Cardiac fibroblast (primary cell): ENCODE measurements at regions not wholly inside any gene's neighbourhood (a gene's known extent, or its start where the extent isn't known, plus 50 kb on each side); places are given as distances from the start of the nearest gene placed in this dataset.

Experiments used
- DNase-seq, 2 donors: peaks; one replicate each; pipeline versions ENCODE4 v3.0.0 to v3.0.0-alpha.2; 2010; ENCODE audit warnings: low read depth in 2 of 2
- H3K4me3 ChIP-seq, 2 donors: replicated peaks in 1 of 2; 1 replicate in 1 of 2; 2 replicates in 1 of 2; pipeline ENCODE4 v1.5.1; 2011; ENCODE audit warnings: low read depth in 2 of 2, low read length in 2 of 2, mild to moderate bottlenecking in 2 of 2, moderate library complexity in 1 of 2
- CTCF ChIP-seq: IDR thresholded peaks from one replicate; pipeline ENCODE4 v1.5.1; 2011; ENCODE audit warnings: low read depth, mild to moderate bottlenecking, low read length, inconsistent platforms

GRCh38 chr15:35616498-35617271 lies 70.7 kb upstream of the DPH6 start:
- TF ChIP-seq CTCF = no peak
- no peak for DNase-seq
- no peak overlapping the region for H3K4me3 ChIP-seq

DNA sequence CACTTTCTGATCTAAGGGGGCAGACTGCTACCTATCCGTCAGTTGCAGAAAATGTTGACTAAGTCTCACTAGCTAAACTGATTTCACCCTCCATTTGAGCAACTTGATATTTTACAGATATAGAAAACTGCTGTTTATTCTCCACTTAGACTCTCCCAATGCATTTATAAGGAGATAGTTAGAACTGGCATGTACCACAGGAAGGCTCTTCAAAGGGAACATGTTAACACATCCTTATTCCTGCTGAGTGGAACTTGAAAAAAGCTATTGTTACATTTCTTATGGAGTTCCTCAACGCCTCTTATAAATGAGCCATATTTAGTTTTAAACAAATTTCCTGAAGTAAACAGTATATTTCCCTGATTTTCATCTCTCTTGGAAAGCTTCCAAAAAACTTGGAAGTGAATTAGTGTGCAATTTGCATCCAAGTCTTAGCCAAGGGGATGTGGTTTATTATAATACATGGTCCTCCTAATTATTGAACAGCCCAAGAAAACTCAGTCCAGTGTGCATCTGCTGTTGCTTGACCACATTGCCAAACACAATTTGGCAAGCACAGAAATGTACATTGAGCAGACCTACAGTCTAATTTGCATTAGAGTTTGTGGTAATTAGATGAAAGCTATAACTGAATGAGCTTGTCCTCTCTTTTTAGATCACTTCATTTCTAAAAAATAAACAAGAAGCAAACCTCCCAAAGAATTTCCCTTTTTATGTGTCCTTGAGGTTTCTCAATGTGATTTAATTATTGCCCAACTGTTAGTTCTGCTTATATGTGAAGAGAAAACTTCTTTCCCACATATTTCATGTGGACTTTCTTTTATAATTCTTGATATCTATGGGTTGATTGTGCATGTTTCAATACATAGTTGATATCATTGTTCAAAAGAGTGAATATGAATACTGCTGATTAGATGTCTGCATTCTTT lies 72.6 kb upstream of the DPH6 start:
- no peak for TF ChIP-seq CTCF
- peak; percentile 18 to 27 for DNase-seq
- no peak overlapping the region for H3K4me3 ChIP-seq

DNA sequence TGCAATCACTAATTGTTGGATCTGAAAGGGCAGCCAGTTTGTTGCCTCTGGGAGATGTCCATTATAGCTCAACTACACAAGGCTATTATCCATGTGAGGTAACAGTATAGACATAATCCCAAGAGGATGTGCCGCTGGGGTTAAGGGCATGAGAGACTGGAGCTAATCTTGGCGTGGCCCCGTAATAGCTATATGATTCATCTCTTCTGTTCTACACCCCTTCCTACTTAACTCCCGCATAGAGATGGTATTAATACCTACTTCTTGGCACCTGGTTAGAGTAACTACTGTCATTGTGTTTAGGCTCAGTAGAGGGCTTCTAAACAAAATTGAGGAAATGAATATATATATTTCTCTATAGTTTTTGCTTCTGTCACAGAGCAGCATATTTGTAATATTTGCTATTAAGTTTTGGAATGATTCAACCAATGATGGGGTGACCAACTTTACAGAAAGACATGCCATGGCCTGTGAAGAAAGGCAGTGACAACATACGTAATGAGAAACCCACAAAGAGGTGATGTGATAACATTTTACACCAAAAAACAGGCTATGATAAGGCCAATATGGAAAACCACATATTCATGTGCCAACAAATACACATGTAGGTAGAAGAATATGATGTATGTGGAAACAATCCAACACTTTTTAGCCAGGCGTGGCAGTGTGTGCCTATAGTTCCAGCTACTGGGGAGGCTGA lies 76.8 kb upstream of the DPH6 start:
- DNase-seq = peak in 1 of 2 donors; percentile 65
- no peak for TF ChIP-seq CTCF
- H3K4me3 ChIP-seq = no peak overlapping the region

DNA sequence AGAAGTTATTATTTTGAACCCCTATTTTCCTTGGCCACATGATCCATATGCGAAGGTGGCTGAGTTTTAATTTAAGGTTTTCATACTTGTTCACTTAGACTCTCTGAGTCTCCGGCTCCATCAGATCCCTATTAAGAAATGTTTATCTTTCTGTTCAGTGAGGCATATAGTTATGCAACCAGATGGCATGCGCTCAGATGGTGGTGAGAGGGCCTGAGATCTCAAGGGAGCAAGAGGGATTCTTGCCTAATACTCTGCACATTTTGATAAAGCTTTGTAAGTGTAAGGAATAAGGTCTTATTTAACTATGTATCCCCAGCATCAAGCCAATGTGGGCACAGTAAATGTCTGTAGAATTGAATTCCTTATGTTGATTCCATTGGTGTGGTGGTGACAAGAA lies 78.9 kb upstream of the DPH6 start:
- peak; percentile 93 to 94 for DNase-seq
- no peak for TF ChIP-seq CTCF
- H3K4me3 ChIP-seq = no peak overlapping the region

DNA sequence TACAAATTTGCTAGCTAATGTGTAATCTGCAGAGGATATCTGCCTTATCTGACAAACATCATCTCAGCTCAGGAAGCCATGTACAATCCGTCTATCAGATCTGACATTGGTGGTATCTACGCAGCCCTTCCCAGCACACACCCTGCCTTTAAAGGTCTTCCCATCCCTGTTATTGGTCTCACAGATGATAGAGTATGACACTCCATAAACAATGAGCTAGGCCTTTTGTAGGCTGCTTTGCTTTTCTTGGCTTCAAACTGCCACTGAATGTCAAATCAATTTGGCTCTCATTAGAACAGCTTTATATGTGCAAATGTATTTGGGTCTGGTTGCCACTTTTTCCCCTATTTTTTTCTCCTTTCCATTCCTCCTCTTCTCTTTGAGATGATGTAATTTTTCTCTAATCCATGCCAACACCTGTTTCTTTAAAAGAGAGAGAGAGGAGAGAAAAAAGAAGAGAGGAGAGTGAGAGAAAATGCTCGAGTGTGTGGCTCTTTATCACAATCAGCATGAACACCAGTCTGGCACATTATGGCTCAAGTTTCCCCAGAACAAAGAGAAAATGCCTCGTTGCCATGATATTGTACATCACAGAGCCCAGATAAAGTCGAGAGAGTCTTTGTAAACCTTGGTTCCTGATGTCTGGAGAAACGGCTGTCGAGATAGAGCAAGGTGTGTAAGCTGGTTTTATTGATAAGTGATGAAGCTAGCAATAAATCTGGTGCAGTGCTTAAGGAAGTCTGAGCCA lies 80.8 kb upstream of the DPH6 start:
- no peak overlapping the region for H3K4me3 ChIP-seq
- TF ChIP-seq CTCF = no peak
- peak in 1 of 2 donors; percentile 21 for DNase-seq

DNA sequence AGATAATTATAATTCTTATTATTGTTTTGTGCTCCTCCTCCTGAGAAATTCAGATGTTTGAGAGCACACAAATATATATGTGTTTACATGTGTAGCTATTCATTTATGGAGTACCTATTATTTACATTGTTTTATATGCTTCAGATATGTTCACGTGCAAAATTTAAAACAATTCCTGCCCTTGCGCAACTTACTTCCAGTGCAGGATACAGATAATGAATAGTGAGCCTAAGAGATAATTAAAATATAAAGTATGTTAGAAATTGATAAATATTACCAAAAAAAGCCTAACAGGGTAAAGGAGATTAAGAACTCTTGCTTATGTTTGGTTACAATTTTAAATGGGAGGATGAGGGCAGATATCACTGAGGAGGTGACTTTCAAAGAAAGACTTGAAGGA lies 81.7 kb upstream of the DPH6 start:
- no peak for DNase-seq
- H3K4me3 ChIP-seq = no peak overlapping the region
- TF ChIP-seq CTCF = no peak
